ENCODE measurements at regions not wholly inside any gene's neighbourhood (a gene's known extent, or its start where the extent isn't known, plus 50 kb on each side); places are given as distances from the start of the nearest gene placed in this dataset.

- ATAC-seq = no peak
These were observed 182.6 kb upstream of the CD96 start for GRCh38 chr3:111359261-111360030.

GRCh38 chr3:111362381-111363009 lies 179.5 kb upstream of the CD96 start:
- ATAC-seq = no peak

GRCh38 chr3:111366515-111366914 lies 175.5 kb upstream of the CD96 start:
- ATAC-seq = no peak

GRCh38 chr3:111368056-111368455 lies 173.9 kb upstream of the CD96 start:
- ATAC-seq = no peak

GRCh38 chr3:111369958-111370357 lies 172.0 kb upstream of the CD96 start:
- ATAC-seq = no peak

- ATAC-seq = no peak
These were observed 168.8 kb upstream of the CD96 start for GRCh38 chr3:111373239-111373638.

GRCh38 chr3:111373861-111374260 lies 168.1 kb upstream of the CD96 start:
- no peak for ATAC-seq

- no peak for ATAC-seq
These were observed 156.0 kb upstream of the CD96 start for GRCh38 chr3:111385971-111386495.

- peak; percentile 58 for ATAC-seq
These were observed 149.1 kb upstream of the CD96 start for GRCh38 chr3:111392894-111393398.

GRCh38 chr3:111412656-111413055 lies 129.3 kb upstream of the CD96 start:
- no peak for ATAC-seq

- no peak for ATAC-seq
These were observed 127.5 kb upstream of the CD96 start for GRCh38 chr3:111414531-111414930.

- no peak for ATAC-seq
These were observed 127.0 kb upstream of the CD96 start for GRCh38 chr3:111415018-111415417.

GRCh38 chr3:111418391-111418790 lies 123.6 kb upstream of the CD96 start:
- no peak for ATAC-seq

GRCh38 chr3:111428301-111428700 lies 113.7 kb upstream of the CD96 start:
- no peak for ATAC-seq

GRCh38 chr3:111434941-111435622 lies 106.9 kb upstream of the CD96 start:
- ATAC-seq = no peak

GRCh38 chr3:111438283-111438682 lies 103.7 kb upstream of the CD96 start:
- no peak for ATAC-seq

GRCh38 chr3:111454551-111454950 lies 87.4 kb upstream of the CD96 start:
- no peak for ATAC-seq

GRCh38 chr3:111465081-111465670 lies 76.8 kb upstream of the CD96 start:
- ATAC-seq = no peak

GRCh38 chr3:111470032-111470431 lies 72.0 kb upstream of the CD96 start:
- ATAC-seq = no peak

GRCh38 chr3:111471831-111472230 lies 70.2 kb upstream of the CD96 start:
- no peak for ATAC-seq

GRCh38 chr3:111472556-111472955 lies 69.4 kb upstream of the CD96 start:
- ATAC-seq = no peak

GRCh38 chr3:111473550-111473949 lies 68.4 kb upstream of the CD96 start:
- no peak for ATAC-seq

- no peak for ATAC-seq
These were observed 65.3 kb upstream of the CD96 start for GRCh38 chr3:111476701-111477100.
